22Rv1 (cell line): ENCODE measurements at regions not wholly inside any gene's neighbourhood (a gene's known extent, or its start where the extent isn't known, plus 50 kb on each side); places are given as distances from the start of the nearest gene placed in this dataset.
"Not testable (repeated sequence)": the region's sequence is repeated elsewhere in the genome, so short reads cannot be mapped to it uniquely, and the experiment has no call there.

ENCODE experiments used
- ZFX ChIP-seq: fragments of 450-650 bp; IDR thresholded peaks from 2 replicates; pipeline ENCODE4 v1.6.1; 2017; ENCODE audit warnings: antibody characterized with exemption, borderline replicate concordance
- TF ChIP-seq, protein P1 (sequence below): fragments of 450-650 bp; IDR thresholded peaks from 2 replicates; pipeline ENCODE4 v1.5.1; 2017; ENCODE audit warnings: mild to moderate bottlenecking

DNA sequence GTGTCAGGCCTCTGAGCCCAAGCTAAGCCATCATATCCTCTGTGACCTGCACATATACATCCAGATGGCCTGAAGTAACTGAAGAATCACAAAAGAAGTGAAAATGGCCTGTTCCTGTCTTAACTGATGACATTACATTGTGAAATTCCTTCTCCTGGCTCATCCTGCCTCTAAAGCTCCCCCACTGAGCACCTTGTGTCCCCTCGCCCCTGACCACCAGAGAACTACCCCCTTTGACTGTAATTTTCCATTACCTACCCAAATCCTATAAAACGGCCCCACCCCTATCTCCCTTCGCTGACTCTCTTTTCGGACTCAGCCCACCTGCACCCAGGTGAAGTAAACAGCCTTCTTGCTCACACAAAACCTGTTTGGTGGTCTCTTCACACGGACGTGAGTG lies 1466.6 kb upstream of the GOT2 start:
- TF ChIP-seq, protein P1, sequence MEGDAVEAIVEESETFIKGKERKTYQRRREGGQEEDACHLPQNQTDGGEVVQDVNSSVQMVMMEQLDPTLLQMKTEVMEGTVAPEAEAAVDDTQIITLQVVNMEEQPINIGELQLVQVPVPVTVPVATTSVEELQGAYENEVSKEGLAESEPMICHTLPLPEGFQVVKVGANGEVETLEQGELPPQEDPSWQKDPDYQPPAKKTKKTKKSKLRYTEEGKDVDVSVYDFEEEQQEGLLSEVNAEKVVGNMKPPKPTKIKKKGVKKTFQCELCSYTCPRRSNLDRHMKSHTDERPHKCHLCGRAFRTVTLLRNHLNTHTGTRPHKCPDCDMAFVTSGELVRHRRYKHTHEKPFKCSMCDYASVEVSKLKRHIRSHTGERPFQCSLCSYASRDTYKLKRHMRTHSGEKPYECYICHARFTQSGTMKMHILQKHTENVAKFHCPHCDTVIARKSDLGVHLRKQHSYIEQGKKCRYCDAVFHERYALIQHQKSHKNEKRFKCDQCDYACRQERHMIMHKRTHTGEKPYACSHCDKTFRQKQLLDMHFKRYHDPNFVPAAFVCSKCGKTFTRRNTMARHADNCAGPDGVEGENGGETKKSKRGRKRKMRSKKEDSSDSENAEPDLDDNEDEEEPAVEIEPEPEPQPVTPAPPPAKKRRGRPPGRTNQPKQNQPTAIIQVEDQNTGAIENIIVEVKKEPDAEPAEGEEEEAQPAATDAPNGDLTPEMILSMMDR, result not testable (repeated sequence)
- not testable (repeated sequence) for TF ChIP-seq ZFX
